ENCODE measurements at regions not wholly inside any gene's neighbourhood (a gene's known extent, or its start where the extent isn't known, plus 50 kb on each side); places are given as distances from the start of the nearest gene placed in this dataset.

GRCh38 chr18:29596959-29597358, 1420.0 kb upstream of the CDH2 start:
- TF ChIP-seq CTCF (conservative IDR thresholded peaks at IDR 0.05) (no peak), ZFX (IDR thresholded peaks at IDR 0.05) (no peak)
